Left cardiac atrium (tissue), 4 donors: ENCODE measurements at regions not wholly inside any gene's neighbourhood (a gene's known extent, or its start where the extent isn't known, plus 50 kb on each side); places are given as distances from the start of the nearest gene placed in this dataset.

Source experiments
- ATAC-seq, 2 donors: fragments of 200-7000 bp; cut with Tn5 transposase; one replicate each; pipeline ENCODE4 v1.9.1; 2020; ENCODE audit warnings: mild to moderate bottlenecking in 2 of 2, moderate library complexity in 2 of 2
- DNase-seq: peaks from one replicate; pipeline ENCODE4 v3.0.0-alpha.2; 2020
- intact Hi-C, 2 donors: fragments of 100-400 bp; cut with DNase I; formaldehyde crosslinking; loops; one replicate each; pipeline versions ENCODE4 v1.14.1 to v1.15.1; 2022 to 2023
- donor health status: DM: no; HTN: yes; CAD: no.
- donor health status: DM: no; HTN: yes; CAD: no; lungs with severe emphysema.
- donor health status: DM: yes; HTN: yes; CAD: no.
- donor health status: Dilated cardiomyopathy.

- DNase-seq (no peak), ATAC-seq (no peak)
- intact Hi-C loops: no loop called here
Observed at GRCh38 chr10:129020651-129021330, 446.2 kb upstream of the MGMT start.

GRCh38 chr10:129021594-129022304, 445.3 kb upstream of the MGMT start:
- ATAC-seq (peak; percentile 33 to 63), DNase-seq (no peak)
- intact Hi-C loops: no loop called here

GRCh38 chr10:129023082-129023481, 444.0 kb upstream of the MGMT start:
- intact Hi-C loops: no loop called here
- ATAC-seq (peak; percentile 88 to 89), DNase-seq (peak; percentile 67)

GRCh38 chr10:129024046-129024445, 443.0 kb upstream of the MGMT start:
- DNase-seq (no peak), ATAC-seq (no peak)
- intact Hi-C loops: no loop called here

- intact Hi-C loops: no loop called here
- ATAC-seq: no peak
- no peak for DNase-seq
Observed at GRCh38 chr10:129025787-129026186, 441.3 kb upstream of the MGMT start.

- intact Hi-C loops: no loop called here
- ATAC-seq: no peak
- DNase-seq: no peak
Observed at GRCh38 chr10:129027906-129028305, 439.1 kb upstream of the MGMT start.

GRCh38 chr10:129028451-129028850, 438.6 kb upstream of the MGMT start:
- DNase-seq: no peak
- no peak for ATAC-seq
- intact Hi-C loops: no loop called here

GRCh38 chr10:129029051-129029450, 438.0 kb upstream of the MGMT start:
- intact Hi-C loops: no loop called here
- DNase-seq (no peak), ATAC-seq (no peak)

- intact Hi-C loops: loop anchor here (2.0 to 10.0 kb wide), 4 partner anchors 302 to 1095 kb away; no protein-coding TSS in a partner anchor
- ATAC-seq: no peak
- no peak for DNase-seq
Observed at GRCh38 chr10:129029851-129030602, 437.0 kb upstream of the MGMT start.

GRCh38 chr10:129030603-129030895, 436.5 kb upstream of the MGMT start:
- intact Hi-C loops: loop anchor here (2.0 to 10.0 kb wide), 4 partner anchors 302 to 1094 kb away; no protein-coding TSS in a partner anchor
- no peak for DNase-seq
- ATAC-seq: no peak

- intact Hi-C loops: loop anchor here (2.0 to 10.0 kb wide), 4 partner anchors 301 to 1094 kb away; no protein-coding TSS in a partner anchor
- peak; percentile 58 for DNase-seq
- ATAC-seq: peak; percentile 93 to 96
Observed at GRCh38 chr10:129030996-129031843, 435.8 kb upstream of the MGMT start.

GRCh38 chr10:129031844-129032150, 435.2 kb upstream of the MGMT start:
- intact Hi-C loops: loop anchor here (2.0 to 10.0 kb wide), 4 partner anchors 301 to 1093 kb away; no protein-coding TSS in a partner anchor
- DNase-seq: no peak
- no peak for ATAC-seq

- intact Hi-C loops: loop anchor here (5.0 to 10.0 kb wide), 3 partner anchors 300 to 1092 kb away; no protein-coding TSS in a partner anchor
- ATAC-seq (no peak), DNase-seq (no peak)
Observed at GRCh38 chr10:129032372-129033313, 434.4 kb upstream of the MGMT start.

GRCh38 chr10:129033340-129033739, 433.7 kb upstream of the MGMT start:
- no peak for DNase-seq
- no peak for ATAC-seq
- intact Hi-C loops: loop anchor here (5.0 to 10.0 kb wide), 3 partner anchors 299 to 1091 kb away; no protein-coding TSS in a partner anchor

- DNase-seq: no peak
- intact Hi-C loops: loop anchor here (5.0 to 10.0 kb wide), 3 partner anchors 298 to 1091 kb away; no protein-coding TSS in a partner anchor
- ATAC-seq: no peak
Observed at GRCh38 chr10:129033790-129034272, 433.2 kb upstream of the MGMT start.

GRCh38 chr10:129035052-129035827, 431.8 kb upstream of the MGMT start:
- intact Hi-C loops: loop anchor here in 1 of 2 donors (10.0 kb wide), 1 partner anchor 1090 kb away; no protein-coding TSS in a partner anchor
- DNase-seq (no peak), ATAC-seq (no peak)

- no peak for ATAC-seq
- intact Hi-C loops: loop anchor here in 1 of 2 donors (10.0 kb wide), 1 partner anchor 1086 kb away; no protein-coding TSS in a partner anchor
- no peak for DNase-seq
Observed at GRCh38 chr10:129038522-129038921, 428.5 kb upstream of the MGMT start.
